ENCODE measurements at regions not wholly inside any gene's neighbourhood (a gene's known extent, or its start where the extent isn't known, plus 50 kb on each side); places are given as distances from the start of the nearest gene placed in this dataset.

DNA sequence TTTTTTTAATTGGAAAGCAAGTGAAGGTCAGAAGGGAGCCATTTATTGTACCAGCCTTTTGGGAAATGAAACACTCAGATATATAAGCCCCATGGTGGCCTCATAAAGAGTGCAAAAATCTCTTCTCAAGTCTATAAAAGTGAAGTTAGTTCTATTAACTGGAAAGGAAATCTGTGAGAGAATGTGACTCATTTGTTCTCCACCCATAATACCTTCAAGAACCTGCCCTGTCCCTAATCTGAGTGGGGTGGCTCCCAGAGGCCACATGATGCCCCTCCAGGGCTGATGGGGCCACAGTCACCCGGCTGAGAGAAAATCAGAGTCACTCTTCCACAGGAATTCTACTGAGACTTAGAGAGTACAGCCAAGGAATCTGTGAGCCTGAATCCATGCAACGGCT lies 65.8 kb upstream of the SERP2 start:
- Histone ChIP-seq H3K79me2 (ENCODE audit: insufficient read depth, low read length) (no peaks in the 10 kb centered on the region), H2BK5ac (ENCODE audit: insufficient read length, low read length) (no peak overlapping the region), H3K23me2 (ENCODE audit: insufficient read length, low read depth, low read length, poor library complexity, severe bottlenecking) (peaks cover 8% of the 10 kb centered on the region), H3T11ph (ENCODE audit: low read length) (no peak overlapping the region), H3K56ac (ENCODE audit: insufficient read length, low read depth, low read length) (no peak overlapping the region), H4K20me1 (ENCODE audit: control insufficient read depth, insufficient read depth, insufficient read length) (no peaks in the 10 kb centered on the region), H3K4me2 (ENCODE audit: insufficient read depth, insufficient read length, low read length) (no peak overlapping the region), H3K14ac (ENCODE audit: insufficient read depth, low read length) (no peak overlapping the region), H2AK5ac (ENCODE audit: insufficient read length, low read length) (no peak overlapping the region), H3K27me3 (ENCODE audit: insufficient read depth, low read length) (peaks cover 11% of the 10 kb centered on the region), H2BK15ac (ENCODE audit: low read depth, low read length) (no peak overlapping the region), H3K4ac (ENCODE audit: low read depth, low read length) (no peak overlapping the region), H3K9ac (ENCODE audit: extremely low read depth, insufficient read length, low read length) (no peak overlapping the region), H3K18ac (ENCODE audit: insufficient read length, low read depth, low read length) (no peak overlapping the region), H2BK12ac (ENCODE audit: insufficient read length, low read depth, low read length) (no peak overlapping the region), H3K4me1 (ENCODE audit: insufficient read depth, low read length) (peaks cover 6% of the 10 kb centered on the region; the same call in 1 of the 2 replicates), H3K23ac (ENCODE audit: insufficient read length, low read depth, low read length) (no peak overlapping the region), H3K9me3 (ENCODE audit: control insufficient read depth, low read depth, low read length) (no peaks in the 10 kb centered on the region), H2AFZ (ENCODE audit: low read length) (no peak overlapping the region), H4K5ac (ENCODE audit: insufficient read length, low read depth, low read length) (no peak overlapping the region), H2BK120ac (ENCODE audit: low read depth, low read length, poor library complexity, severe bottlenecking) (no peak overlapping the region), H3K27ac (ENCODE audit: insufficient read length, low read depth, low read length) (no peak overlapping the region), H4K8ac (replicated peaks; ENCODE audit: insufficient read length, low read depth, low read length) (no peak overlapping the region), H3K79me1 (ENCODE audit: insufficient read depth, low read depth, low read length, poor library complexity, severe bottlenecking) (no peaks in the 10 kb centered on the region), H4K91ac (ENCODE audit: insufficient read length, low read depth, low read length) (no peak overlapping the region), H2BK20ac (ENCODE audit: low read depth, low read length, poor library complexity, severe bottlenecking) (no peak overlapping the region)
- peaks cover 96% of the 10 kb centered on the region for H3K27me3 Mint-ChIP-seq (ENCODE audit: low read depth)
- no peak overlapping the region for H3K4me3 Mint-ChIP-seq
- TF ChIP-seq, protein P1, sequence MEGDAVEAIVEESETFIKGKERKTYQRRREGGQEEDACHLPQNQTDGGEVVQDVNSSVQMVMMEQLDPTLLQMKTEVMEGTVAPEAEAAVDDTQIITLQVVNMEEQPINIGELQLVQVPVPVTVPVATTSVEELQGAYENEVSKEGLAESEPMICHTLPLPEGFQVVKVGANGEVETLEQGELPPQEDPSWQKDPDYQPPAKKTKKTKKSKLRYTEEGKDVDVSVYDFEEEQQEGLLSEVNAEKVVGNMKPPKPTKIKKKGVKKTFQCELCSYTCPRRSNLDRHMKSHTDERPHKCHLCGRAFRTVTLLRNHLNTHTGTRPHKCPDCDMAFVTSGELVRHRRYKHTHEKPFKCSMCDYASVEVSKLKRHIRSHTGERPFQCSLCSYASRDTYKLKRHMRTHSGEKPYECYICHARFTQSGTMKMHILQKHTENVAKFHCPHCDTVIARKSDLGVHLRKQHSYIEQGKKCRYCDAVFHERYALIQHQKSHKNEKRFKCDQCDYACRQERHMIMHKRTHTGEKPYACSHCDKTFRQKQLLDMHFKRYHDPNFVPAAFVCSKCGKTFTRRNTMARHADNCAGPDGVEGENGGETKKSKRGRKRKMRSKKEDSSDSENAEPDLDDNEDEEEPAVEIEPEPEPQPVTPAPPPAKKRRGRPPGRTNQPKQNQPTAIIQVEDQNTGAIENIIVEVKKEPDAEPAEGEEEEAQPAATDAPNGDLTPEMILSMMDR (conservative IDR thresholded peaks at IDR 0.05): no peak
- no CpG with 5 or more reads among the region's 2 CpGs for WGBS (ENCODE audit: extremely low coverage, insufficient read length, low lambda C conversion rate)
- no peak for DNase-seq
- peaks cover 0 to 2% of the 10 kb centered on the region in 2 experiments; a peak in 2 of 5 replicates for H3K9me3 Mint-ChIP-seq
- no peak overlapping the region for H3K27ac Mint-ChIP-seq
- H3K36me3 Mint-ChIP-seq (ENCODE audit: insufficient read depth in 1 of 3, low read depth in 3 of 3): no peaks in the 10 kb centered on the region
- peaks cover 36% of the 10 kb centered on the region in 2 experiments for H3K4me1 Mint-ChIP-seq

Data from H9 (cell line).